Effector memory CD8-positive, alpha-beta T cell (primary cell): ENCODE measurements at regions not wholly inside any gene's neighbourhood (a gene's known extent, or its start where the extent isn't known, plus 50 kb on each side); places are given as distances from the start of the nearest gene placed in this dataset.

ENCODE experiments used
- ATAC-seq: fragments of 150-1000 bp; cut with Tn5 transposase; replicated peaks from 2 replicates; pipeline ENCODE4 v1.10.0; 2021; ENCODE audit warnings: mild to moderate bottlenecking, moderate library complexity
- DNase-seq, 3 experiments: peaks; one replicate each; pipeline ENCODE4 v3.0.0; 2021
- H3K27ac Mint-ChIP-seq, 2 donors: one replicate each; pipeline ENCODE4 v1.8.0; 2022; ENCODE audit warnings: mild to moderate bottlenecking in 2 of 2, mixed read lengths in 2 of 2, moderate library complexity in 2 of 2
- H3K27me3 Mint-ChIP-seq, 2 donors: one replicate each; pipeline ENCODE4 v1.8.0; 2022; ENCODE audit warnings: mixed read lengths in 2 of 2
- H3K36me3 Mint-ChIP-seq: one replicate; pipeline ENCODE4 v1.8.0; 2022; ENCODE audit warnings: mild to moderate bottlenecking, moderate library complexity, mixed read lengths; ENCODE audit not compliant: insufficient read depth
- H3K4me1 Mint-ChIP-seq, 2 donors: one replicate each; pipeline ENCODE4 v1.8.0; 2022; ENCODE audit warnings: low read depth in 2 of 2, mixed read lengths in 2 of 2
- H3K4me3 Mint-ChIP-seq, 2 donors: one replicate each; pipeline ENCODE4 v1.8.0; 2022; ENCODE audit warnings: mild to moderate bottlenecking in 2 of 2, mixed read lengths in 2 of 2, moderate library complexity in 2 of 2
- H3K9me3 Mint-ChIP-seq, 2 donors: one replicate each; pipeline ENCODE4 v1.8.0; 2022; ENCODE audit warnings: mixed read lengths in 2 of 2

GRCh38 chr11:37076866-37077265 is 478.8 kb upstream of the RAG2 start:
- H3K27me3 Mint-ChIP-seq = no peaks in the 10 kb centered on the region
- H3K9me3 Mint-ChIP-seq = peaks cover 5 to 8% of the 10 kb centered on the region in 2 donors
- DNase-seq (no peak), ATAC-seq (no peak)
- no peaks in the 10 kb centered on the region for H3K4me1 Mint-ChIP-seq
- no peak overlapping the region for H3K4me3 Mint-ChIP-seq
- H3K27ac Mint-ChIP-seq = no peak overlapping the region
- H3K36me3 Mint-ChIP-seq = no peaks in the 10 kb centered on the region

DNA sequence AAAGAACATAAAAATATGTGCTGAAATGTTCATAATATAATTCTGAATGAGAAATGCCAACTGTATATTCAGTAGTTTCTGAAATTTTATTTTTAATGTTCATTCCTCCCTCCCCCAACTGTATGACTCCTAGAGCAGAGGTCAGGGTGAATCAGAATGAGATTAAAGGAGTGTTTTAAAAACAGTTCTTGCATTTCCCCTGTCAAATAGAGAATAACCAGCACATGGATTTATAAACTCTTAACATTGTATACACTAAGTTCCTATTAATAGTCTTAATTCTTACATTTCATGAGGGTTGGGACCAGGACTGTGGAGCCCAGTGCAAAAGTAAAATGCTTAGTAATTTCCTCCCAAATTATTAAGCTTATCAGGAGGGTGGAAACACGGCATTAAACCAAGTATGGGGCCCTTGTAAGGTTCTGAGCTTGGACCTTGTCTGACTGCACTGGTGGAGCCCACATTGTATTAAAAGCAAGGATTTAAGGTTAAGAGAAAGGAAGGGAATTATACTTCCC is 474.6 kb upstream of the RAG2 start:
- no peak for ATAC-seq
- H3K4me1 Mint-ChIP-seq = no peaks in the 10 kb centered on the region
- H3K27me3 Mint-ChIP-seq = no peaks in the 10 kb centered on the region

DNA sequence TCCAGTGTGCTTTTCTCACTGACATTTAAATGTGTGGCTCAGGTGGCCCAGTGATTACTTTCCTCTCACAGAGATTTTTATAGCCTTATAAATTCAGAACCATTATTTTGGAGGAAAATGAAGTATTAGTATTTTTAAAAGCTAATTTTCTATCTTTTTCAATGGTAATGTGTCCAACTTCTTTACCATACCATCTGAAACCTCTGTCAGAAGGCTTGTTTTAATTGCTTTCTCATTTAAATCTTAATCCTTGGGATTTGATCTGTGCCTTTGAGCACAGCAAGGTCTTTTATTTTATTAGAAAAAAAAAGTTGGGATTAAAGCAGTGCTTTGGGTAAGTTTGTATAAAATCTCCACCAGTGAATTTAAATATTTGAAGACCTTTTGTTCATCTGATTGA is 452.3 kb upstream of the RAG2 start:
- H3K27ac Mint-ChIP-seq = no peak overlapping the region
- H3K9me3 Mint-ChIP-seq = no peaks in the 10 kb centered on the region
- ATAC-seq (no peak), DNase-seq (no peak)
- no peaks in the 10 kb centered on the region for H3K36me3 Mint-ChIP-seq
- H3K4me3 Mint-ChIP-seq = no peak overlapping the region
- H3K27me3 Mint-ChIP-seq = no peaks in the 10 kb centered on the region
- no peaks in the 10 kb centered on the region for H3K4me1 Mint-ChIP-seq

More for the DNA sequence above, 474.6 kb upstream of the RAG2 start:
- Mint-ChIP-seq H3K4me3 (no peak overlapping the region), H3K36me3 (no peaks in the 10 kb centered on the region), H3K9me3 (peaks cover 5 to 14% of the 10 kb centered on the region in 2 donors), H3K27ac (no peak overlapping the region)
- no peak for DNase-seq

DNA sequence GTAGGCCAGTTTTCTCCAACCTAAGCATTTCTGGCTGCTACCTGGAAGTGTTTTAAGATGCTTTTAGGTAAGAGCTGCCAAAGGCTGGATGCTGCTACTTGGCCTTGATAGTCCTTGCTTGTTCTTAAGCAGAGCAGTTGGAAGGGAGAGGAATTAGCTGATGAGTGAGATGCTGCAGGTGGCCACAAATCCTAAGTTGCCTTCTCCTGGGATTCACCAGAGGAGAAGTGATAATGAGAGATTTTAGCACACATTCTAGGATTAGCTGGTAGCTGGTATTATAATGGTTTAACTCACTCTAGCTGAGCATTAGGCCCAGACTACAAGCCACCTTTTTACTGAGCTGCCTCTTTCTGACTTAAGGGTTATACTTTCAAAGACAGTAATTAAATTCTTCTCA is 442.9 kb upstream of the RAG2 start:
- DNase-seq = no peak
- Mint-ChIP-seq H3K27ac (no peak overlapping the region), H3K36me3 (no peaks in the 10 kb centered on the region), H3K4me1 (no peaks in the 10 kb centered on the region), H3K9me3 (peaks cover 8 to 10% of the 10 kb centered on the region in 2 donors), H3K27me3 (no peaks in the 10 kb centered on the region), H3K4me3 (no peak overlapping the region)
- no peak for ATAC-seq

- Mint-ChIP-seq H3K27me3 (no peaks in the 10 kb centered on the region), H3K36me3 (no peaks in the 10 kb centered on the region), H3K27ac (no peak overlapping the region), H3K9me3 (peaks cover 13% of the 10 kb centered on the region in 2 donors), H3K4me3 (no peak overlapping the region), H3K4me1 (no peaks in the 10 kb centered on the region)
- no peak for DNase-seq
- ATAC-seq = no peak
Measured at GRCh38 chr11:37038911-37039310, 440.9 kb upstream of the RAG2 start.

DNA sequence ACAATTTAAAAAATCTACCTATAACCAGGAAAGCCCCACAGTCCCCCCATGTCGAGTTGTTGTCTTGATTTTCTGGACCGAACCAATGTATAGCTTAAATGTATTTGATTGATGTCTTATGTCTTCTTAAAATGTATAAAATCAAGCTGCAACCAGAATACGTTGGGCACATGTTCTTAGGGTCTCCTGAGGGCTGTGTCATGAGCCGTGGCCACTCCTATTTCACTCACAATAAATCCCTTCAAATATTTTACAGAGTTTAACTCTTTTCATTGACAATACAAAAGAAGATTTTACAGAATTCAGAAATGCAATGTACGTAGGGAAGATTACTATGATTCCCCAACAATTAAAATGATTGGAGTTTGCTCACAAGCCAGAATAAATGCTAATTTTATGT is 428.7 kb upstream of the RAG2 start:
- peaks cover 6 to 8% of the 10 kb centered on the region in 2 donors for H3K9me3 Mint-ChIP-seq
- no peaks in the 10 kb centered on the region for H3K4me1 Mint-ChIP-seq
- H3K4me3 Mint-ChIP-seq = no peak overlapping the region
- H3K27ac Mint-ChIP-seq = no peak overlapping the region
- H3K36me3 Mint-ChIP-seq = no peaks in the 10 kb centered on the region
- no peak for ATAC-seq
- no peak for DNase-seq
- H3K27me3 Mint-ChIP-seq = no peaks in the 10 kb centered on the region

- ATAC-seq (no peak), DNase-seq (no peak)
- peaks cover 5 to 6% of the 10 kb centered on the region in 2 donors for H3K9me3 Mint-ChIP-seq
Measured at GRCh38 chr11:37026326-37026725, 428.3 kb upstream of the RAG2 start.

DNA sequence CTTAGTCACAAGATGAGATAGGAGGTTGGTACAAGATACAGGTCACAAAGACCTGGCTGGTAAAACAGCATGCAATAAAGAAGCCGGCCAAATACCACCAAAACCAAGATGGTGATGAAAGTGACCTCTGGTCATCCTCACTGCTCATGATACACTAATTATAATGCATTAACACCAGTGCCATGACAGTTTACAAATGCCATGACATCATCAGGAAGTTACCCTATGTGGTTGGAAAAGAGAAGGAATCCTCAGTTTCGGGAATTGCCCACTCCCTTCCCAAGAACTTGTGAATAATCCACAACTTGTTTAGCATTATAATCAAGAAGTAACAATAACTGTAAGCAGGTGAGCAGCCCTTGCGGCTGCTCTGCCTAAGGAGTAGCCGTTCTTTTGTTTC is 408.5 kb upstream of the RAG2 start:
- ATAC-seq (no peak), DNase-seq (no peak)
- Mint-ChIP-seq H3K27me3 (no peaks in the 10 kb centered on the region), H3K36me3 (no peaks in the 10 kb centered on the region), H3K9me3 (peaks cover 0 to 5% of the 10 kb centered on the region in 2 donors), H3K4me3 (no peak overlapping the region), H3K27ac (no peak overlapping the region), H3K4me1 (no peaks in the 10 kb centered on the region)

More at GRCh38 chr11:37026326-37026725, 428.3 kb upstream of the RAG2 start:
- no peaks in the 10 kb centered on the region for H3K4me1 Mint-ChIP-seq
- H3K36me3 Mint-ChIP-seq = no peaks in the 10 kb centered on the region
- H3K4me3 Mint-ChIP-seq = no peak overlapping the region
- no peaks in the 10 kb centered on the region for H3K27me3 Mint-ChIP-seq
- H3K27ac Mint-ChIP-seq = no peak overlapping the region

DNA sequence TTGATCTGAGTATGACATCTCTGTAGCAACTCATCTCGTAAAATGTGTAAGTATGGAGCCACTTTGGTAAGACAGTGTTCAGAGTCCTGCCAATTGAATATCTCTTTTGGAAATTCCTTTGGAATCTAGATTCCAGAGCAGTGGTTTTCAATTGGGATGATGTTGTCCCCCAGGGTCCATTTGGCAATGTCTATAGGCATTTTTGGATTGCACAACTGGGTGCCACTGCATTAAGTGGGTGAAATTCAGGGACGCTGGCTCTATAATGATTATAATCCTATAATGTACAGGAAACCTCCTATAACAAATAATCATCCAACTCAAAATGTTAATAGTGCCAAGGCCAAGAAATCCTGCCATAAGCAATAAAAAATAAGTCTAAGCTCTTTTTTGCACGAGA is 404.8 kb upstream of the RAG2 start:
- H3K9me3 Mint-ChIP-seq = peaks cover 0 to 5% of the 10 kb centered on the region in 2 donors
- H3K4me3 Mint-ChIP-seq = no peak overlapping the region
- H3K4me1 Mint-ChIP-seq = no peaks in the 10 kb centered on the region

GRCh38 chr11:36997656-36998055 is 399.6 kb upstream of the RAG2 start:
- no peaks in the 10 kb centered on the region for H3K36me3 Mint-ChIP-seq
- peaks cover 6 to 16% of the 10 kb centered on the region in 2 donors for H3K9me3 Mint-ChIP-seq
- H3K4me3 Mint-ChIP-seq = no peak overlapping the region
- no peaks in the 10 kb centered on the region for H3K4me1 Mint-ChIP-seq
- no peaks in the 10 kb centered on the region for H3K27me3 Mint-ChIP-seq
- no peak for ATAC-seq
- H3K27ac Mint-ChIP-seq = no peak overlapping the region
- DNase-seq = no peak

More for the DNA sequence above, 404.8 kb upstream of the RAG2 start:
- Mint-ChIP-seq H3K27ac (no peak overlapping the region), H3K27me3 (no peaks in the 10 kb centered on the region), H3K36me3 (no peaks in the 10 kb centered on the region)
- DNase-seq (no peak), ATAC-seq (no peak)

DNA sequence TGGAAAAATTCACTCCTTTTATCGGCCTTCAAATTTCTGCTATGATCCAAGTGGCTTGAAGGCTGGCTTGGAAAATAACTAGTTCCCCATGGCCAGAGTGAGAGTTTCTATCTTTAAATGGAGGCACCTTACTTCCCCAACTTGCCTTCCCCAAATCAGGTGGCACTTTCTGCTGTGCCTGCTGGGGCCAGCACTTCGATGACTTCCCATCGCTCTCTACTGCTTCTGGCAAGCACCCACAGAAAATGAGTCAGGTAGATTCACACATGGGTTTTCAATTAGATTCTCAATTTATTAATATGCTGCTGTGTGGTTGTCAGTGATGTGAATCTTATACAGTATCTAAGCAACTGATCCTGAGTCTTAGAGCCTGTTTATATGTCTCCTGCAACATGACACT is 398.8 kb upstream of the RAG2 start:
- Mint-ChIP-seq H3K36me3 (no peaks in the 10 kb centered on the region), H3K9me3 (peaks cover 6 to 16% of the 10 kb centered on the region in 2 donors), H3K27me3 (no peaks in the 10 kb centered on the region), H3K27ac (no peak overlapping the region), H3K4me3 (no peak overlapping the region), H3K4me1 (no peaks in the 10 kb centered on the region)
- no peak for DNase-seq
- no peak for ATAC-seq

- H3K27me3 Mint-ChIP-seq = no peaks in the 10 kb centered on the region
Measured at GRCh38 chr11:36994208-36994607, 396.2 kb upstream of the RAG2 start.

GRCh38 chr11:36988556-36988955 is 390.5 kb upstream of the RAG2 start:
- peaks cover 2 to 11% of the 10 kb centered on the region in 2 donors for H3K9me3 Mint-ChIP-seq
- no peaks in the 10 kb centered on the region for H3K4me1 Mint-ChIP-seq
- no peak overlapping the region for H3K27ac Mint-ChIP-seq
- no peak overlapping the region for H3K4me3 Mint-ChIP-seq
- ATAC-seq = no peak
- H3K27me3 Mint-ChIP-seq = no peaks in the 10 kb centered on the region
- no peaks in the 10 kb centered on the region for H3K36me3 Mint-ChIP-seq
- DNase-seq = no peak

More at GRCh38 chr11:36994208-36994607, 396.2 kb upstream of the RAG2 start:
- no peak for DNase-seq
- no peaks in the 10 kb centered on the region for H3K4me1 Mint-ChIP-seq
- H3K27ac Mint-ChIP-seq = peak overlapping the region in 1 of 2 donors; percentile 39
- no peaks in the 10 kb centered on the region for H3K36me3 Mint-ChIP-seq
- peaks cover 6 to 16% of the 10 kb centered on the region in 2 donors for H3K9me3 Mint-ChIP-seq
- ATAC-seq = no peak
- no peak overlapping the region for H3K4me3 Mint-ChIP-seq

DNA sequence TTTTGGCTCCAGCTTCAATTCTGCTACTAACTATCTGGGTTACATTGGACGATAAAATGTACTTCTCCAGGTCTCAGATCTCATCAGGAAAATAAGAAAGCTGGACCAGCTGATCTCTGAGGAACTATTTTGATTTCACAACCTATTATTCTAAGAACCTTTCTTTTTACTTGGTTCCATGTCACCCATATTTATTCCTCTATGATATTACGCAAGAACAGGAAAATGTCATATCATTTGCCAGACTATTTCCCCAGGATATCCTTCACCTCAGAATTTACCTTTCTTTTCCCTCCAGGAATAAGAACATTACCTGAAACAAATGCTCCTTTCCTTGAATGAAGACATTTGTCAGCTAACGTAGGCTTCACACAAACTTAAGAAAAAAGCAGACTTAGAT is 387.5 kb upstream of the RAG2 start:
- DNase-seq (no peak), ATAC-seq (no peak)
- no peaks in the 10 kb centered on the region for H3K36me3 Mint-ChIP-seq
- H3K9me3 Mint-ChIP-seq = peaks cover 8 to 15% of the 10 kb centered on the region in 2 donors
- H3K27ac Mint-ChIP-seq = no peak overlapping the region
- no peaks in the 10 kb centered on the region for H3K27me3 Mint-ChIP-seq
- no peak overlapping the region for H3K4me3 Mint-ChIP-seq
- no peaks in the 10 kb centered on the region for H3K4me1 Mint-ChIP-seq

- Mint-ChIP-seq H3K27ac (no peak overlapping the region), H3K27me3 (no peaks in the 10 kb centered on the region), H3K36me3 (no peaks in the 10 kb centered on the region), H3K9me3 (peaks cover 8 to 24% of the 10 kb centered on the region in 2 donors), H3K4me3 (no peak overlapping the region), H3K4me1 (no peaks in the 10 kb centered on the region)
- ATAC-seq = no peak
- no peak for DNase-seq
Measured at GRCh38 chr11:36976741-36977140, 378.7 kb upstream of the RAG2 start.
